ENCODE measurements at regions not wholly inside any gene's neighbourhood (a gene's known extent, or its start where the extent isn't known, plus 50 kb on each side); places are given as distances from the start of the nearest gene placed in this dataset.

DNA sequence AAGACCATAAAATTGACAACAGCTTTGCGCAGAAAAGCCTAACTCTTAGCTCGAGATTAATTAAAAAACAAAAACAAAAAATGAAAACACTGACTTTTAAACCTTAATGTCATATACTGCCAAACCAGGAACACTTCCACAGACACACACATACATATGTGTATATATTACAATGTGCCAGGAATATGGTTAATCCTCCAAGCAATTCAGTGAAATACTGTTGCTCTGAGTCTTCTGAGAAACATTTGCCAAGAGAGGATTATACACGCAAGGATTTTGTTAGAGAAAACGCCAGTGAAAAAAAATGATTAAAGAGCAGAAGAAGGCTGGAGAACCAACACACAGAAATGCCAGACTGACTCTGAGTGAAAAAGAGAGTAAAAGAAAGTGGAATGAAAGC is 116.7 kb upstream of the CHRM3 start:
- H3K27me3 ChIP-seq (ENCODE audit: control insufficient read depth, insufficient read depth, low read length): no peaks in the 10 kb centered on the region
- TF ChIP-seq, protein P1, sequence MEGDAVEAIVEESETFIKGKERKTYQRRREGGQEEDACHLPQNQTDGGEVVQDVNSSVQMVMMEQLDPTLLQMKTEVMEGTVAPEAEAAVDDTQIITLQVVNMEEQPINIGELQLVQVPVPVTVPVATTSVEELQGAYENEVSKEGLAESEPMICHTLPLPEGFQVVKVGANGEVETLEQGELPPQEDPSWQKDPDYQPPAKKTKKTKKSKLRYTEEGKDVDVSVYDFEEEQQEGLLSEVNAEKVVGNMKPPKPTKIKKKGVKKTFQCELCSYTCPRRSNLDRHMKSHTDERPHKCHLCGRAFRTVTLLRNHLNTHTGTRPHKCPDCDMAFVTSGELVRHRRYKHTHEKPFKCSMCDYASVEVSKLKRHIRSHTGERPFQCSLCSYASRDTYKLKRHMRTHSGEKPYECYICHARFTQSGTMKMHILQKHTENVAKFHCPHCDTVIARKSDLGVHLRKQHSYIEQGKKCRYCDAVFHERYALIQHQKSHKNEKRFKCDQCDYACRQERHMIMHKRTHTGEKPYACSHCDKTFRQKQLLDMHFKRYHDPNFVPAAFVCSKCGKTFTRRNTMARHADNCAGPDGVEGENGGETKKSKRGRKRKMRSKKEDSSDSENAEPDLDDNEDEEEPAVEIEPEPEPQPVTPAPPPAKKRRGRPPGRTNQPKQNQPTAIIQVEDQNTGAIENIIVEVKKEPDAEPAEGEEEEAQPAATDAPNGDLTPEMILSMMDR (IDR thresholded peaks at IDR 0.05; ENCODE audit: low read depth, low read length): no peak
- peaks cover 2% of the 10 kb centered on the region for H3K9me3 ChIP-seq (ENCODE audit: control insufficient read depth, insufficient read depth, low read length)
- CTCF ChIA-PET: no interaction called here
- no peak overlapping the region for H3K4me3 ChIP-seq (ENCODE audit: low read depth, low read length)
- H3K27ac ChIP-seq (ENCODE audit: low read depth, low read length): no peak overlapping the region
- DNase-seq (ENCODE audit: low read depth, low spot score): no peak
- POLR2A ChIA-PET: no interaction called here

DNA sequence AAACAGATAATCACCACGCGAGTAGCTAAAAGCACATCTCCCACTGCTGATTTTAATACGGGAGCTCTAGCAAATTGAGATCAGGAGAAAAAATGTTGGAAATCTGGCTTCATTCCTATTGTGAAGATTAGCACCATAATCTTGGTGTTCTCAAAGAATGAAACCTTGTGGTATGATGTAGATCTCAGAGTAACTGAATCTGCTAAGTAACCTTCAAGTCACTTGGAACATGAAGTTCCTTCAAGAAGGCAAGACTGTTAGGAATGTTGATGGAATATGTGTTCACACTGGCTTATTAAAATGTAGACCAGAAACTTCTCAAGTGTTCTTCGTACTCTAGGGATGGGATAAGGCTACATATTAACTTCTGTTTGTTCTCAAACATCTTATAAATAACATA is 117.4 kb upstream of the CHRM3 start:
- no peak for DNase-seq (ENCODE audit: low read depth, low spot score)
- POLR2A ChIA-PET: no interaction called here
- no peak overlapping the region for H3K27ac ChIP-seq (ENCODE audit: low read depth, low read length)

DNA sequence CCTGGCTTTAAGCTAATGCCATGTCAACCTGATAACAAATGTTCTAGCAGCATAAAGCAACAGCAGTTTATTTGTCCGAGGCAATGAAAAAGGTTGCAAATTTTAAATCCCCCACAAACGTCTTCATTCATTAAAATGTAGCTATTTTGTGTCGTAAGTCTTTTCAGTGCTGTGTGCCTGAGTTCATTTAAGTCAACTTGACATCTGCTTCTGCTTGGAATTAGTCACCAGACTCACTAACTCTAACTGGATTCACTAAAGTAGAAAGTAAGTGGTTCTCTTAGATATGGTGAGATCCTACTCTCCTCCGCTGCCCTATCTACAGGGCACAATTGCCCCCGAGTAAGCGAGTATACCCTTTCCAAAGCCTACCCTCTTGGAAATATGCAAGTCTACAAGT is 118.4 kb upstream of the CHRM3 start:
- TF ChIP-seq, protein P1 (IDR thresholded peaks at IDR 0.05; ENCODE audit: low read depth, low read length): no peak
- CTCF ChIA-PET: no interaction called here
- POLR2A ChIA-PET: no interaction called here
- Histone ChIP-seq H3K27me3 (ENCODE audit: control insufficient read depth, insufficient read depth, low read length) (no peaks in the 10 kb centered on the region), H3K9me3 (ENCODE audit: control insufficient read depth, insufficient read depth, low read length) (peaks cover 2% of the 10 kb centered on the region), H3K27ac (ENCODE audit: low read depth, low read length) (no peak overlapping the region), H3K4me3 (ENCODE audit: low read depth, low read length) (no peak overlapping the region)
- DNase-seq (ENCODE audit: low read depth, low spot score): no peak

More for the DNA sequence above, 117.4 kb upstream of the CHRM3 start:
- no peak overlapping the region for H3K4me3 ChIP-seq (ENCODE audit: low read depth, low read length)
- CTCF ChIA-PET: no interaction called here
- no peaks in the 10 kb centered on the region for H3K27me3 ChIP-seq (ENCODE audit: control insufficient read depth, insufficient read depth, low read length)
- peaks cover 2% of the 10 kb centered on the region for H3K9me3 ChIP-seq (ENCODE audit: control insufficient read depth, insufficient read depth, low read length)
- TF ChIP-seq, protein P1 (IDR thresholded peaks at IDR 0.05; ENCODE audit: low read depth, low read length): no peak

DNA sequence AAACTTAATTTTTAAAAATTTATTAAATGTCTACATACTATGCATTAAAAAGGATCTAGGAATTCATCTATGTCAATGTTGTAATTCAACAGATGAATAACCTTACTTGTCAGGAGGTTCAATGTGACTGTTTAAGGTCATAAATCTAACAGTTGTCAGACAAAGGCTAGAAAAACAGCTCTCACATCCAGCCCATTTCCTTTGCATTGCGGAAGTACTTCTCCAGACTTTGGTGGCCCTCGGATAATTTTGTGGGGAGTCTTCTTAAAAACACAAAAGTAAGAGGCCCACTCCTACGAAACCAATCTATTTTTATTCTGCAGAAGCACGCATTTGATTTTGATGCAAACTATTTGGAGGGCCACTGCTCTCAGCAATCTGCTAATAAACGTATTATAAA is 122.6 kb upstream of the CHRM3 start:
- ChIA-PET CTCF (no interaction called here), POLR2A (no interaction called here)
- Histone ChIP-seq H3K27ac (ENCODE audit: low read depth, low read length) (no peak overlapping the region), H3K27me3 (ENCODE audit: control insufficient read depth, insufficient read depth, low read length) (no peaks in the 10 kb centered on the region), H3K4me3 (ENCODE audit: low read depth, low read length) (no peak overlapping the region), H3K9me3 (ENCODE audit: control insufficient read depth, insufficient read depth, low read length) (peaks cover 6% of the 10 kb centered on the region)
- TF ChIP-seq, protein P1 (IDR thresholded peaks at IDR 0.05; ENCODE audit: low read depth, low read length): no peak
- DNase-seq (ENCODE audit: low read depth, low spot score): no peak

- ChIA-PET POLR2A (no interaction called here), CTCF (interaction anchor here (0.6 kb wide), 1 partner anchor 45 kb away, joined by 3 read pairs; no protein-coding TSS in a partner anchor)
- TF ChIP-seq, protein P1 (IDR thresholded peaks at IDR 0.05; ENCODE audit: low read depth, low read length): no peak
- Histone ChIP-seq H3K4me3 (ENCODE audit: low read depth, low read length) (no peak overlapping the region), H3K27ac (ENCODE audit: low read depth, low read length) (no peak overlapping the region), H3K9me3 (ENCODE audit: control insufficient read depth, insufficient read depth, low read length) (peaks cover 10% of the 10 kb centered on the region), H3K27me3 (ENCODE audit: control insufficient read depth, insufficient read depth, low read length) (no peaks in the 10 kb centered on the region)
- DNase-seq (ENCODE audit: low read depth, low spot score): no peak
These were observed 123.8 kb upstream of the CHRM3 start for GRCh38 chr1:239262538-239262937.
